ENCODE measurements at regions not wholly inside any gene's neighbourhood (a gene's known extent, or its start where the extent isn't known, plus 50 kb on each side); places are given as distances from the start of the nearest gene placed in this dataset.
"Not testable (repeated sequence)": the region's sequence is repeated elsewhere in the genome, so short reads cannot be mapped to it uniquely, and the experiment has no call there.

DNA sequence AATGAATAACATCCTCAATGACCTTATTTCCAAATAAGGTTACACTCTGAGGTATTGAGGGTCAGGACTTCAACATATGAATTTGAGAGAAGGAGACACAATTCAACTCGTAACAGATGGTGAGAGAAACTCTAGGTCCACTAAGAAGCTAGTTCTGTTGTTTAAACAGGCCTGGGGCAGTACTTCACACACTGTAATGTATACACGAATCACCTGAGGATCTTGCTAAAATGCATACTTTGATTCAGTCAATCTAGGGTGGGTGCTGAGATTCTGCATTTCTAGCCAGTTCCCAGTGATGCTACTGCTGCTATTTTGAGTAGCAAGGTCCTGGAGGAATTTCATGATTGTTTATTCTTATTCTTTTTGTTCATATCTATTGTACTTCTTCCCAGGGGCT, 186.8 kb downstream of the SATB1 start:
- intact Hi-C loops (cut with DNase I): no loop called here
- DNase-seq: no peak

DNA sequence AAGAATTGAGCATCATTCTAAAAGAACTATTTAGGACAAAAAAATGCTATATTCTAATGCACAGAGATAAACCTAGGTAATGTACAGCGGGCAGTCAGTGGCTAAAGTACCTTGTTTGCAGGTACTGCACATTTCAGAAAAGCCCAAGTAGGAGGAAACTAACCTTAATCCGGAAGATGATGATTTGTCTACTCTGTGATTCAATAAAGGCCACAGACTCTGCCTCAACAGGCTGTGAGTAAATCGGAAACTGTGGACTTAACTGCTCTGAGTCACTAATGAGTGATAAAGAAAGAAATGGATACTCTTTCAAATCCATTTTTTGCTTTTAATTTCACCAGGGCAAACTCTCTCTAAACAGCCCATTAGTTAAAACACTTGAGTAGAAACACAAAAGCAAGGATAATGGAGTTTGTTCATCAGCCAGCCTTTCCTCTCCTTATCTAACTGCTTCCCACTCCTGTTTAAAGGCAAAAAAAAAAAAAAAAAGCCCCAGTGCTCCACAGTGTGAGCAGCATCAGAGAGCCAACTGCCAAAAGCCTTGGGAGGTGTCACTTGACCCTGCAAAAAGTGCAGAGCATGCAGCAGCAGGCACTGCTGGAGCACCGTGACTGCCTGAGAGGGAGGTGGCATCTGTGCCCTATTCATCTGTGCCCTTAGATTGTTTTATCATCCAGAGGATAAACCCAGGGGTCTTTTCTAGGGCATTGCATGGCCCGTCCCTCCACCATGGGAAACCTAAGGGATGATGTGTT, 187.7 kb downstream of the SATB1 start:
- intact Hi-C loops (cut with DNase I): no loop called here
- DNase-seq: no peak

DNA sequence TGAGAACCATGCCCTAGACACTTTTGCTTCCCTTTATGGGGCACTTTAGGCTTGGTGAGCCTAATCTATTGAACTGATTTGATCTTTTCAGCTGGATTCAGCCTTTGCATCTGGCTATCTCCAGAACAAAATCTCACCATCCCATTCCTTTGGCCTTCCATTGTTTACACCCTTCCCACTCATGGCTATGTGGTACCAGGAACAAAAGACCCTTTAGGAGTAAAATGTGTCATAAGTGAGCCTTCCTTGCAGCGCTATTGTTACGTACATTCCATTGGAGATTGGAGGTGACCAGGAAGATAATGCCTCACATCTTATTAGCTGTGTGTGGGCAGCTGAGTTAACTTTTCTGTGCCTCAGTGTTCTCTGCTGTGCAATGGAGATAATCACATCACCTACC, 188.4 kb downstream of the SATB1 start:
- intact Hi-C loops (cut with DNase I): no loop called here
- no peak for DNase-seq

DNA sequence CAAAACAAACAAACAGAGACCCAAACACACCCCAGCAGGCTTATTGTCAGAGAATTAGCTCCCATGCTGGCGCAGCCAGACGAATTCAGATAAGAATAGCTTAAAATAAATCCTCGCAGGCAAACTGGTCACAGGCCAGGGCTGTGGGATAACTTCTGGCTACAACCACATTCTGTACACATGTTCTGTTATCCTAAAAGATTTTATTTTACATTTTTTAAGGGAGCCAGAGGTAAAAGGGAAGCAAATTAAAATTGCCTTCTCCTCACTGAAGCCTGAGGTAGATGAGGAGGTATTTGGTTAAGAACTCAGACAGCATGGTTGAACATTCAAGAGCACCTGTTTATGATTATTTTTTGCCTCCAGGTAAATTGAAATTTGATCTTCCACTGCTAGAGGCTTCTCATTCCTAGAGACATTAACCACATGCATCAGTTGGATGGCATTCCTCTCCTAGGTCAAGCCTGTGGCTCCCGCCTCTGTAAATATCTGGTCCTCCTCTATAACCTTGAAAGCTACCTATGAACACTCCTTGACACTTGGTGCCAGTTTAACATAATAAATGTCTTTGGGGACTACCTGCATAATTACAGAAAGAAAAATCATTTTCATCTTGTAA, 190.3 kb downstream of the SATB1 start:
- intact Hi-C loops (cut with DNase I): no loop called here
- DNase-seq: no peak

- intact Hi-C loops (cut with DNase I): no loop called here
- DNase-seq: no peak
Observed at GRCh38 chr3:18233987-18234716, 191.0 kb downstream of the SATB1 start.

DNA sequence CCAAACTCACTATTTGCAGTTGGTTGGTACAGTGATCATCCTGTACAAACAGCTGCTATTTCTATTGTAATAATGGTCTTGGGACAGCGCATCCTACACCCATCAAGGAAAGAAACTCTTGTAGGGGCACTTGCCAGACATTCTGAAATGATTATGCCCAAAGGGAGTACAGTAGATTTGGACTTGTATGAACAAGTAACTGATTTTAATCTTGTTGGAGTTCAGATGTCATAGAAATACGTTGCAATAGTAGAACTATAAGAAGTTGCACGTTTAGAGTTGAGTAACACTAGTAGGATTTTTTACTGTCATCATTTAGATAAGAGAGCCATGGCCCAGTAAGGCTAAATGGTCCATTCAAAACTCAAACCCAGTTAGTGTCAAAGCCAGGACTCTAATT, 192.8 kb downstream of the SATB1 start:
- DNase-seq: no peak
- intact Hi-C loops (cut with DNase I): no loop called here

DNA sequence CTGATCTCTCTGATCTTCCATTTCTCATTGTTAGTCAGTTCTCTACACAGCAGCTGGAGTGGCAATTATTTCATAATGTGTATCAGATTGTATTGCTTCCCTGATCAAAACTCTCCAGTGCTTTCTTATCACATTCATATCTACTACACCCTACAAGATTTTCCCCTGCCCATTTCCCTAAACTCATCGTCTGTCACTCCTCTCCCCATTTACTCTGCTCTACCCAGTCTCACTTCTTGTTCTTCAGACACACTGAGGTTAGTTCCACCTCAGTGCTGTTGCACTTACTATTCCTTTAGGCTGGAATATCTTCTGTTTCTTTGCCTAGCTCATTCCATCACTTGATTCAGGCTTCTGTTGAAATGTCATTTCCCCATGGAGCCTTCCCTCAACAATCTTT, 197.1 kb downstream of the SATB1 start:
- DNase-seq: no peak
- intact Hi-C loops (cut with DNase I): no loop called here

DNA sequence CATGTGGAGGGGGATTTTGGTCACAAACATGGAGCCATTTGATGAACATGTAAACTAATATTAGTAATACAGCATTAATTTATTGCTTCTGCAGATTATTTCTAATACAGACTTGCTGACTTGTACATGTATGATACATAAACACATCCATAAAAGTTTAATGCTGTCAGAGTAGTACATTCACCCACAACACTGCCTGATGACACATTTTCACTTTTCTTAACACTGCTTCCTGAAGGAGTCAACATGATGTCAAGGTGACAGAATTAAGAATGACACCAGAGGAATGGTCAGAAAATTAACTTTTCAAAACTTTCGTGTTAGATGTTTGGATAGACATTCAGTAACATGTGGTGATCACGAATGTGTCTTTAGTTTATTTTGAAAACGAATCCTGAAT, 199.4 kb downstream of the SATB1 start:
- intact Hi-C loops (cut with DNase I): no loop called here
- DNase-seq: no peak

- DNase-seq: no peak
- intact Hi-C loops (cut with DNase I): no loop called here
Observed at GRCh38 chr3:18224426-18224825, 200.7 kb downstream of the SATB1 start.

DNA sequence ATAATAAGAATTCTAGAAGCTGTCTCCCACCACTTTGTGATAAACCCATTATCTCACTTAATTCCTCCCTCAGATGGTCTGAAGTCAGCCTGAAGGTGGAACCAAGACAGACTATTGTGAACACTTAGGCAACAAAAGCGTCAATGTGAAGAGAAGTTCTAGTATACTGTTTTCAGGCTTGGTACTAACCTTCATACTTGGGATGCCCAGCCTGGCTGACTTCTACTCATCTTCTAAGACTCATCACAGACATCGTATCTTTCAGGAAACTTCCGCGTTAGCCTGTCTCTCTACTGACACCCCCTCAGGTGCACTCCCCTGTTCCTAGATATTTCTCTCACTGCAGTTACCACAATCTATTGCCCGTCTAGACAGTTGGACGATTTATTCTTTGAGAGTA, 201.2 kb downstream of the SATB1 start:
- DNase-seq: no peak
- intact Hi-C loops (cut with DNase I): no loop called here

DNA sequence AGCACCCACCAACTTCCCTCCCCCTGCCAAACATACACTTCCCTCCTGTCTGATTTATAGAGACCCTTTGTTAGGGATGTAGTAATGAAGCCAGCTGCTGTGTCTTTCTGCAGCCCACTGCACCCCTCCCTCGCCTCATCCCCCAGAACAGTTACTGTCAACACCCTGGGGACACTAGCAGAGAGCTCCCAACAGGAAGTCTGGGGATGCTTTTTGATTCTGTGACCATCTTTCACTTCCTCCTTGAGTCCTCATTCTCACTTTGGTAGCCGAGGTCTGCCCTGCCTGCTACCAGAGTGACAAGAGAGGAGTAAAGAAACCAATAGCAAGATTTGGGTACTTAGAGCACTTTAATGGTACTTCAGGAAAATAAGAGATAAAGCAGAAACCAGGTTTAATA, 201.6 kb downstream of the SATB1 start:
- intact Hi-C loops (cut with DNase I): no loop called here
- DNase-seq: peak in 34 of 42 donors; percentile 3 to 52 (median 28)

GRCh38 chr3:18222686-18223085, 202.5 kb downstream of the SATB1 start:
- no peak for DNase-seq
- intact Hi-C loops (cut with DNase I): no loop called here

- no peak for DNase-seq
- intact Hi-C loops (cut with DNase I): no loop called here
Observed at GRCh38 chr3:18217507-18218174, 207.5 kb downstream of the SATB1 start.

GRCh38 chr3:18216996-18217395, 208.1 kb downstream of the SATB1 start:
- DNase-seq: no peak
- intact Hi-C loops (cut with DNase I): no loop called here

- no peak for DNase-seq
- intact Hi-C loops (cut with DNase I): no loop called here
Observed at GRCh38 chr3:18215639-18216038, 209.5 kb downstream of the SATB1 start.

DNA sequence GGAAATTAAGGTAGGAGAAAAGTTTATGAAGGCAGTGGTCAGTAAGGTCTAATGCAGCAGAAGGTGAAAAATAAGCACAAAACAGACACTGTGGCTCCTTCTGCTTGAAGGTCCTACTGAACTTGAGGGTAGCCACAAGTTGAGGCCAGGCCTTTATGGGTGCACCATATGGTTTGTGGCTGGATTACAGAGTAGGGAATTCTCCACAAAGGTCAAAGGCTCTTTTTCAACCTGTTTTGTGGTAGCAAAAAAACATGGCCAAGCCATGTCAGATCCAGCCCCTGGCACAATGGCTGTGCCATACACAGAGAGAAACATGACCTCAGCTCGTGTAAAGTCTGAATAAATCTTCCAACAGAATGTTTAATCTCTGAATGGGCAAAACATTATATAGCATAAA, 214.0 kb downstream of the SATB1 start:
- intact Hi-C loops (cut with DNase I): no loop called here
- DNase-seq: no peak

- peak in 3 of 42 donors; percentile 7 to 24 (median 8) for DNase-seq
- intact Hi-C loops (cut with DNase I): no loop called here
Observed at GRCh38 chr3:18208856-18209255, 216.3 kb downstream of the SATB1 start.

DNA sequence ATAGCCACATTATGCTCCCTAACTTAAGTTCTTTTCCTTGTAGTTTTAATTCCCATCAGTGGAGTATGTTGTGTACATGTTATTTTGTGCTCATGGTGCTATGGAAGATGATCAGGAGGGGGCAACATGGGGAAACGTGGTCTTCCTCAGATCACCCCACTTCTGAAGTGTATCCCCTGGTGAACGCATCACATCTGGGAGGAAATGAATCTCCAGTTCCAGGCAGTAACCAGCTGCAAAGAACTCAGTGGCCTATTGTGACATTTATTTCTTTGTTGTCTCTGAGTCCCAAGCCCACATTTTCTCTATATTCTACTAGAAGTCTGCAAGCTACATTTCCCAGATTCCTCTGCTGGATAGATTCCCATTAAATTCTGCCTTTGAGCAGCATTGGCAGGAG, 217.0 kb downstream of the SATB1 start:
- no peak for DNase-seq
- intact Hi-C loops (cut with DNase I): no loop called here

- intact Hi-C loops (cut with DNase I): no loop called here
- no peak for DNase-seq
Observed at GRCh38 chr3:18207226-18207625, 217.9 kb downstream of the SATB1 start.

GRCh38 chr3:18205701-18206100, 219.4 kb downstream of the SATB1 start:
- intact Hi-C loops (cut with DNase I); DNase-seq: not testable (repeated sequence)

All from head of caudate nucleus (tissue), 42 donors.